IPS-20b (cell line): ENCODE measurements at regions not wholly inside any gene's neighbourhood (a gene's known extent, or its start where the extent isn't known, plus 50 kb on each side); places are given as distances from the start of the nearest gene placed in this dataset.
"Not testable (repeated sequence)": the region's sequence is repeated elsewhere in the genome, so short reads cannot be mapped to it uniquely, and the experiment has no call there.

Experiments used
- H3K27ac ChIP-seq: one replicate; pipeline ENCODE4 v1.5.1; 2013; ENCODE audit warnings: low read length
- H3K27me3 ChIP-seq: 2 replicates; pipeline ENCODE4 v1.6.1; 2013; ENCODE audit warnings: mild to moderate bottlenecking, low read length, inconsistent platforms; ENCODE audit not compliant: insufficient read depth
- H3K36me3 ChIP-seq: 2 replicates; pipeline ENCODE4 v1.6.1; 2013; ENCODE audit warnings: low read depth, mild to moderate bottlenecking, inconsistent platforms, low read length, moderate library complexity; ENCODE audit not compliant: insufficient read depth
- H3K4me1 ChIP-seq: 2 replicates; pipeline ENCODE4 v1.6.1; 2013; ENCODE audit warnings: mild to moderate bottlenecking, control low read depth, inconsistent platforms, low read length, moderate library complexity; ENCODE audit not compliant: insufficient read depth
- H3K4me3 ChIP-seq: 2 replicates; pipeline ENCODE4 v1.5.1; 2013; ENCODE audit warnings: mild to moderate bottlenecking, low read length, inconsistent platforms
- H3K9ac ChIP-seq: 2 replicates; pipeline ENCODE4 v1.6.1; 2013; ENCODE audit warnings: low read depth, mild to moderate bottlenecking, inconsistent platforms, low read length, moderate library complexity
- H3K9me3 ChIP-seq: 2 replicates; pipeline ENCODE4 v1.6.1; 2013; ENCODE audit warnings: mild to moderate bottlenecking, low read depth, low read length, inconsistent platforms; ENCODE audit not compliant: insufficient read depth

GRCh38 chr13:47687577-47687976 lies 313.5 kb downstream of the SUCLA2 start:
- H3K4me1 ChIP-seq = no peaks in the 10 kb centered on the region
- H3K27ac ChIP-seq = no peak overlapping the region
- H3K9ac ChIP-seq = no peak overlapping the region
- H3K27me3 ChIP-seq = no peaks in the 10 kb centered on the region
- H3K4me3 ChIP-seq = no peak overlapping the region
- H3K9me3 ChIP-seq = no peaks in the 10 kb centered on the region
- no peaks in the 10 kb centered on the region for H3K36me3 ChIP-seq

GRCh38 chr13:47685156-47685555 lies 315.9 kb downstream of the SUCLA2 start:
- H3K27ac ChIP-seq, H3K27me3 ChIP-seq, H3K4me3 ChIP-seq, H3K4me1 ChIP-seq, H3K36me3 ChIP-seq, H3K9me3 ChIP-seq, H3K9ac ChIP-seq: not testable (repeated sequence)

GRCh38 chr13:47680748-47681147 lies 320.3 kb downstream of the SUCLA2 start:
- H3K4me1 ChIP-seq = no peaks in the 10 kb centered on the region
- H3K27ac ChIP-seq = no peak overlapping the region
- H3K36me3 ChIP-seq = no peaks in the 10 kb centered on the region
- no peak overlapping the region for H3K9ac ChIP-seq
- no peaks in the 10 kb centered on the region for H3K9me3 ChIP-seq
- no peaks in the 10 kb centered on the region for H3K27me3 ChIP-seq
- H3K4me3 ChIP-seq = no peak overlapping the region

- no peak overlapping the region for H3K9ac ChIP-seq
- H3K27me3 ChIP-seq = no peaks in the 10 kb centered on the region
- H3K4me1 ChIP-seq = no peaks in the 10 kb centered on the region
- H3K4me3 ChIP-seq = no peak overlapping the region
- H3K36me3 ChIP-seq = no peaks in the 10 kb centered on the region
- H3K27ac ChIP-seq = no peak overlapping the region
- no peaks in the 10 kb centered on the region for H3K9me3 ChIP-seq
Observed at GRCh38 chr13:47679401-47679800, 321.7 kb downstream of the SUCLA2 start.

- Histone ChIP-seq H3K4me1 (no peaks in the 10 kb centered on the region), H3K27me3 (no peaks in the 10 kb centered on the region), H3K4me3 (no peak overlapping the region), H3K9me3 (no peaks in the 10 kb centered on the region), H3K36me3 (no peaks in the 10 kb centered on the region), H3K9ac (no peak overlapping the region), H3K27ac (no peak overlapping the region)
Observed at GRCh38 chr13:47678201-47678968, 322.7 kb downstream of the SUCLA2 start.

GRCh38 chr13:47675871-47676270 lies 325.2 kb downstream of the SUCLA2 start:
- Histone ChIP-seq H3K36me3 (no peaks in the 10 kb centered on the region), H3K4me3 (no peak overlapping the region), H3K27me3 (no peaks in the 10 kb centered on the region), H3K27ac (no peak overlapping the region), H3K4me1 (no peaks in the 10 kb centered on the region), H3K9ac (no peak overlapping the region), H3K9me3 (no peaks in the 10 kb centered on the region)

GRCh38 chr13:47673009-47673850 lies 327.8 kb downstream of the SUCLA2 start:
- Histone ChIP-seq H3K36me3 (no peaks in the 10 kb centered on the region), H3K4me3 (no peak overlapping the region), H3K27ac (no peak overlapping the region), H3K9ac (no peak overlapping the region), H3K4me1 (no peaks in the 10 kb centered on the region), H3K9me3 (no peaks in the 10 kb centered on the region), H3K27me3 (no peaks in the 10 kb centered on the region)

- Histone ChIP-seq H3K9ac (no peak overlapping the region), H3K27ac (no peak overlapping the region), H3K9me3 (no peaks in the 10 kb centered on the region), H3K27me3 (no peaks in the 10 kb centered on the region), H3K4me1 (no peaks in the 10 kb centered on the region), H3K36me3 (no peaks in the 10 kb centered on the region), H3K4me3 (no peak overlapping the region)
Observed at GRCh38 chr13:47672245-47673008, 328.6 kb downstream of the SUCLA2 start.

GRCh38 chr13:47671776-47672175 lies 329.3 kb downstream of the SUCLA2 start:
- Histone ChIP-seq H3K9me3 (no peaks in the 10 kb centered on the region), H3K27me3 (no peaks in the 10 kb centered on the region), H3K36me3 (no peaks in the 10 kb centered on the region), H3K4me1 (no peaks in the 10 kb centered on the region), H3K27ac (no peak overlapping the region), H3K9ac (no peak overlapping the region), H3K4me3 (no peak overlapping the region)

GRCh38 chr13:47665043-47665442 lies 336.0 kb downstream of the SUCLA2 start:
- peaks cover 9% of the 10 kb centered on the region for H3K4me1 ChIP-seq
- no peaks in the 10 kb centered on the region for H3K36me3 ChIP-seq
- no peak overlapping the region for H3K27ac ChIP-seq
- H3K9me3 ChIP-seq = peaks cover under 1% of the 10 kb centered on the region; the same call in 1 of the 2 replicates
- no peak overlapping the region for H3K9ac ChIP-seq
- no peak overlapping the region; the same call in 1 of the 2 replicates for H3K4me3 ChIP-seq
- H3K27me3 ChIP-seq = no peaks in the 10 kb centered on the region

GRCh38 chr13:47661076-47661475 lies 340.0 kb downstream of the SUCLA2 start:
- no peak overlapping the region for H3K27ac ChIP-seq
- H3K9me3 ChIP-seq = peaks cover 3% of the 10 kb centered on the region; the same call in 1 of the 2 replicates
- H3K4me1 ChIP-seq = peaks cover 9% of the 10 kb centered on the region

More at GRCh38 chr13:47661076-47661475, 340.0 kb downstream of the SUCLA2 start:
- no peak overlapping the region for H3K9ac ChIP-seq
- no peaks in the 10 kb centered on the region for H3K36me3 ChIP-seq
- H3K4me3 ChIP-seq = no peak overlapping the region
- H3K27me3 ChIP-seq = no peaks in the 10 kb centered on the region
